PC-3 (cell line): ENCODE measurements at regions not wholly inside any gene's neighbourhood (a gene's known extent, or its start where the extent isn't known, plus 50 kb on each side); places are given as distances from the start of the nearest gene placed in this dataset.

ENCODE experiments used
- CTCF ChIP-seq: fragments of 300-600 bp; sonication (generic); conservative IDR thresholded peaks from 2 replicates; pipeline ENCODE4 v1.5.1; 2017; ENCODE audit warnings: antibody characterized with exemption, low read depth, mild to moderate bottlenecking, low read length
- EZH2 ChIP-seq: fragments of 300-600 bp; sonication (generic); IDR thresholded peaks from one replicate; pipeline ENCODE4 v1.6.1; 2017; ENCODE audit warnings: antibody characterized with exemption, mild to moderate bottlenecking, low read length; ENCODE audit not compliant: unreplicated experiment
- EZH2phosphoT487 ChIP-seq: fragments of 300-600 bp; sonication (generic); IDR thresholded peaks from 2 replicates; pipeline ENCODE4 v1.6.1; 2018; ENCODE audit warnings: mild to moderate bottlenecking, antibody characterized with exemption, low read length, borderline replicate concordance

GRCh38 chr5:161051920-161052500 lies 200.0 kb upstream of the ATP10B start:
- TF ChIP-seq CTCF (no peak), EZH2 (no peak), EZH2phosphoT487 (no peak)
